Liver (tissue), 8 donors: ENCODE measurements at regions not wholly inside any gene's neighbourhood (a gene's known extent, or its start where the extent isn't known, plus 50 kb on each side); places are given as distances from the start of the nearest gene placed in this dataset.

ENCODE experiments used
- DNase-seq: peaks from one replicate; pipeline ENCODE4 v3.0.0-alpha.2; 2017; ENCODE audit warnings: low spot score
- H3K27ac ChIP-seq, 2 donors: one replicate each; pipeline ENCODE4 v1.7.0; 2013; ENCODE audit warnings: inconsistent platforms in 2 of 2, low read length in 2 of 2, control low read depth in 1 of 2, low read depth in 1 of 2, mild to moderate bottlenecking in 1 of 2
- H3K27me3 ChIP-seq, 4 donors: one replicate each; pipeline versions ENCODE4 v1.6.1 to v1.7.0; 2013; ENCODE audit warnings: low read length in 3 of 4, inconsistent platforms in 1 of 4, mild to moderate bottlenecking in 1 of 4, moderate library complexity in 1 of 4; ENCODE audit not compliant: control insufficient read depth in 4 of 4, insufficient read depth in 4 of 4
- H3K36me3 ChIP-seq, 4 donors: one replicate each; pipeline versions ENCODE4 v1.6.1 to v1.7.0; 2013; ENCODE audit warnings: low read length in 3 of 4, mild to moderate bottlenecking in 3 of 4, low read depth in 1 of 4, moderate library complexity in 1 of 4; ENCODE audit not compliant: control insufficient read depth in 4 of 4, insufficient read depth in 3 of 4
- H3K4me1 ChIP-seq, 4 donors: one replicate each; pipeline versions ENCODE4 v1.6.1 to v1.7.0; 2013; ENCODE audit warnings: low read length in 3 of 4, mild to moderate bottlenecking in 3 of 4, moderate library complexity in 1 of 4; ENCODE audit not compliant: control insufficient read depth in 4 of 4, insufficient read depth in 4 of 4
- H3K4me3 ChIP-seq, 3 donors: one replicate each; pipeline versions ENCODE4 v1.6.1 to v1.7.0; 2013; ENCODE audit warnings: low read length in 3 of 3, control low read depth in 1 of 3, low read depth in 1 of 3, mild to moderate bottlenecking in 1 of 3
- H3K9ac ChIP-seq, 2 donors: one replicate each; pipeline ENCODE4 v1.7.0; 2013; ENCODE audit warnings: low read length in 2 of 2, mild to moderate bottlenecking in 2 of 2, moderate library complexity in 2 of 2, control low read depth in 1 of 2, low read depth in 1 of 2
- H3K9me3 ChIP-seq, 4 donors: one replicate each; pipeline versions ENCODE4 v1.6.1 to v1.7.0; 2013; ENCODE audit warnings: low read length in 3 of 4; ENCODE audit not compliant: control insufficient read depth in 4 of 4
- ATF3 ChIP-seq: IDR thresholded peaks from 2 replicates; pipeline ENCODE4 v1.6.1; 2016; ENCODE audit warnings: antibody characterized with exemption
- EGR1 ChIP-seq, 2 donors: IDR thresholded peaks; 2 replicates each; pipeline ENCODE4 v1.6.1; 2016 to 2018; ENCODE audit warnings: antibody characterized with exemption in 2 of 2, low read depth in 2 of 2
- FOXA1 ChIP-seq: IDR thresholded peaks from 2 replicates; pipeline ENCODE4 v1.6.1; 2016; ENCODE audit warnings: antibody characterized with exemption
- FOXA2 ChIP-seq: IDR thresholded peaks from 2 replicates; pipeline ENCODE4 v1.6.1; 2016; ENCODE audit warnings: antibody characterized with exemption
- GABPA ChIP-seq, 2 donors: IDR thresholded peaks in 1 of 2; conservative IDR thresholded peaks in 1 of 2; 2 replicates each; pipeline ENCODE4 v1.6.1; 2016; ENCODE audit warnings: antibody characterized with exemption in 2 of 2, mild to moderate bottlenecking in 1 of 2, moderate library complexity in 1 of 2
- HNF4A ChIP-seq, 2 donors: conservative IDR thresholded peaks; 2 replicates each; pipeline ENCODE4 v1.6.1; 2016; ENCODE audit warnings: antibody characterized with exemption in 2 of 2, mild to moderate bottlenecking in 2 of 2
- HNF4G ChIP-seq: IDR thresholded peaks from 2 replicates; pipeline ENCODE4 v1.6.1; 2016; ENCODE audit warnings: antibody characterized with exemption
- JUND ChIP-seq, 2 donors: IDR thresholded peaks; 2 replicates each; pipeline ENCODE4 v1.6.1; 2016; ENCODE audit warnings: antibody characterized with exemption in 2 of 2
- MAX ChIP-seq: IDR thresholded peaks from 2 replicates; pipeline ENCODE4 v1.6.1; 2016; ENCODE audit warnings: antibody characterized with exemption
- NR2F2 ChIP-seq: IDR thresholded peaks from 2 replicates; pipeline ENCODE4 v1.6.1; 2016; ENCODE audit warnings: antibody characterized with exemption
- RAD21 ChIP-seq, 2 donors: IDR thresholded peaks; 2 replicates each; pipeline ENCODE4 v1.6.1; 2016; ENCODE audit warnings: antibody characterized with exemption in 2 of 2, mild to moderate bottlenecking in 2 of 2
- RXRA ChIP-seq, 2 donors: IDR thresholded peaks; 2 replicates each; pipeline ENCODE4 v1.6.1; 2017 to 2018; ENCODE audit warnings: antibody characterized with exemption in 2 of 2, mild to moderate bottlenecking in 1 of 2
- SP1 ChIP-seq: IDR thresholded peaks from 2 replicates; pipeline ENCODE4 v1.6.1; 2018; ENCODE audit warnings: antibody characterized with exemption, mild to moderate bottlenecking
- TAF1 ChIP-seq: conservative IDR thresholded peaks from 2 replicates; pipeline ENCODE4 v1.6.1; 2016; ENCODE audit warnings: antibody characterized with exemption, mild to moderate bottlenecking
- YY1 ChIP-seq: IDR thresholded peaks from 2 replicates; pipeline ENCODE4 v1.6.1; 2016; ENCODE audit warnings: antibody characterized with exemption, mild to moderate bottlenecking
- WGBS: extraction: QIAGEN DNeasy Blood & Tissue Kit; methylation state at CpG from one replicate; pipeline ENCODE4 v1.1.7; 2013; 5-methylcytosine and 5-hydroxymethylcytosine counted together
- TF ChIP-seq, protein P1 (sequence below): IDR thresholded peaks from 2 replicates; pipeline ENCODE4 v1.6.1; 2016; ENCODE audit warnings: antibody characterized with exemption, mild to moderate bottlenecking
- TF ChIP-seq, protein P2 (sequence below): IDR thresholded peaks from 2 replicates; pipeline ENCODE4 v1.6.1; 2016; ENCODE audit warnings: antibody characterized with exemption
- TF ChIP-seq, protein P3 (sequence below): fragments of 150-350 bp; IDR thresholded peaks from 2 replicates; pipeline ENCODE4 v1.5.1; 2017; ENCODE audit warnings: improper control_type of control experiment, low read depth, low read length; ENCODE audit not compliant: missing input control
- donor health status: healthy.
- donor health status: healthy.
- donor health status: healthy.
- donor health status: healthy.
- donor health status: healthy.

GRCh38 chr1:43011020-43011419, 52.4 kb upstream of the SLC2A1 start:
- no peak for TF ChIP-seq YY1
- TF ChIP-seq HNF4A (conservative IDR thresholded peaks at IDR 0.05), result no peak
- TF ChIP-seq FOXA1, result no peak
- no peak for TF ChIP-seq ATF3
- TF ChIP-seq FOXA2, result no peak
- no peak for TF ChIP-seq JUND (IDR thresholded peaks at IDR 0.05)
- TF ChIP-seq GABPA (IDR thresholded peaks at IDR 0.05 in 1 of 2, conservative IDR thresholded peaks at IDR 0.05 in 1 of 2), result no peak
- TF ChIP-seq RXRA (IDR thresholded peaks at IDR 0.05), result no peak
- no peak for TF ChIP-seq MAX
- TF ChIP-seq RAD21 (IDR thresholded peaks at IDR 0.05), result no peak
- TF ChIP-seq, protein P1, sequence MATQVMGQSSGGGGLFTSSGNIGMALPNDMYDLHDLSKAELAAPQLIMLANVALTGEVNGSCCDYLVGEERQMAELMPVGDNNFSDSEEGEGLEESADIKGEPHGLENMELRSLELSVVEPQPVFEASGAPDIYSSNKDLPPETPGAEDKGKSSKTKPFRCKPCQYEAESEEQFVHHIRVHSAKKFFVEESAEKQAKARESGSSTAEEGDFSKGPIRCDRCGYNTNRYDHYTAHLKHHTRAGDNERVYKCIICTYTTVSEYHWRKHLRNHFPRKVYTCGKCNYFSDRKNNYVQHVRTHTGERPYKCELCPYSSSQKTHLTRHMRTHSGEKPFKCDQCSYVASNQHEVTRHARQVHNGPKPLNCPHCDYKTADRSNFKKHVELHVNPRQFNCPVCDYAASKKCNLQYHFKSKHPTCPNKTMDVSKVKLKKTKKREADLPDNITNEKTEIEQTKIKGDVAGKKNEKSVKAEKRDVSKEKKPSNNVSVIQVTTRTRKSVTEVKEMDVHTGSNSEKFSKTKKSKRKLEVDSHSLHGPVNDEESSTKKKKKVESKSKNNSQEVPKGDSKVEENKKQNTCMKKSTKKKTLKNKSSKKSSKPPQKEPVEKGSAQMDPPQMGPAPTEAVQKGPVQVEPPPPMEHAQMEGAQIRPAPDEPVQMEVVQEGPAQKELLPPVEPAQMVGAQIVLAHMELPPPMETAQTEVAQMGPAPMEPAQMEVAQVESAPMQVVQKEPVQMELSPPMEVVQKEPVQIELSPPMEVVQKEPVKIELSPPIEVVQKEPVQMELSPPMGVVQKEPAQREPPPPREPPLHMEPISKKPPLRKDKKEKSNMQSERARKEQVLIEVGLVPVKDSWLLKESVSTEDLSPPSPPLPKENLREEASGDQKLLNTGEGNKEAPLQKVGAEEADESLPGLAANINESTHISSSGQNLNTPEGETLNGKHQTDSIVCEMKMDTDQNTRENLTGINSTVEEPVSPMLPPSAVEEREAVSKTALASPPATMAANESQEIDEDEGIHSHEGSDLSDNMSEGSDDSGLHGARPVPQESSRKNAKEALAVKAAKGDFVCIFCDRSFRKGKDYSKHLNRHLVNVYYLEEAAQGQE, result no peak
- TF ChIP-seq, protein P2, sequence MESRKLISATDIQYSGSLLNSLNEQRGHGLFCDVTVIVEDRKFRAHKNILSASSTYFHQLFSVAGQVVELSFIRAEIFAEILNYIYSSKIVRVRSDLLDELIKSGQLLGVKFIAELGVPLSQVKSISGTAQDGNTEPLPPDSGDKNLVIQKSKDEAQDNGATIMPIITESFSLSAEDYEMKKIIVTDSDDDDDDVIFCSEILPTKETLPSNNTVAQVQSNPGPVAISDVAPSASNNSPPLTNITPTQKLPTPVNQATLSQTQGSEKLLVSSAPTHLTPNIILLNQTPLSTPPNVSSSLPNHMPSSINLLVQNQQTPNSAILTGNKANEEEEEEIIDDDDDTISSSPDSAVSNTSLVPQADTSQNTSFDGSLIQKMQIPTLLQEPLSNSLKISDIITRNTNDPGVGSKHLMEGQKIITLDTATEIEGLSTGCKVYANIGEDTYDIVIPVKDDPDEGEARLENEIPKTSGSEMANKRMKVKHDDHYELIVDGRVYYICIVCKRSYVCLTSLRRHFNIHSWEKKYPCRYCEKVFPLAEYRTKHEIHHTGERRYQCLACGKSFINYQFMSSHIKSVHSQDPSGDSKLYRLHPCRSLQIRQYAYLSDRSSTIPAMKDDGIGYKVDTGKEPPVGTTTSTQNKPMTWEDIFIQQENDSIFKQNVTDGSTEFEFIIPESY, result no peak
- no peak for TF ChIP-seq HNF4G
- no peak for TF ChIP-seq NR2F2
- no peak for TF ChIP-seq EGR1 (IDR thresholded peaks at IDR 0.05; ENCODE audit: low read depth in 2 of 2)
- no peak for TF ChIP-seq SP1
- TF ChIP-seq, protein P3, sequence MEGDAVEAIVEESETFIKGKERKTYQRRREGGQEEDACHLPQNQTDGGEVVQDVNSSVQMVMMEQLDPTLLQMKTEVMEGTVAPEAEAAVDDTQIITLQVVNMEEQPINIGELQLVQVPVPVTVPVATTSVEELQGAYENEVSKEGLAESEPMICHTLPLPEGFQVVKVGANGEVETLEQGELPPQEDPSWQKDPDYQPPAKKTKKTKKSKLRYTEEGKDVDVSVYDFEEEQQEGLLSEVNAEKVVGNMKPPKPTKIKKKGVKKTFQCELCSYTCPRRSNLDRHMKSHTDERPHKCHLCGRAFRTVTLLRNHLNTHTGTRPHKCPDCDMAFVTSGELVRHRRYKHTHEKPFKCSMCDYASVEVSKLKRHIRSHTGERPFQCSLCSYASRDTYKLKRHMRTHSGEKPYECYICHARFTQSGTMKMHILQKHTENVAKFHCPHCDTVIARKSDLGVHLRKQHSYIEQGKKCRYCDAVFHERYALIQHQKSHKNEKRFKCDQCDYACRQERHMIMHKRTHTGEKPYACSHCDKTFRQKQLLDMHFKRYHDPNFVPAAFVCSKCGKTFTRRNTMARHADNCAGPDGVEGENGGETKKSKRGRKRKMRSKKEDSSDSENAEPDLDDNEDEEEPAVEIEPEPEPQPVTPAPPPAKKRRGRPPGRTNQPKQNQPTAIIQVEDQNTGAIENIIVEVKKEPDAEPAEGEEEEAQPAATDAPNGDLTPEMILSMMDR, result no peak
- no peak for TF ChIP-seq TAF1
- Histone ChIP-seq H3K36me3 (no peaks in the 10 kb centered on the region), H3K27ac (no peak overlapping the region), H3K27me3 (peaks cover 0 to 3% (median 2%) of the 10 kb centered on the region in 4 donors), H3K9ac (no peak overlapping the region), H3K4me1 (no peaks in the 10 kb centered on the region), H3K9me3 (no peaks in the 10 kb centered on the region), H3K4me3 (no peak overlapping the region)
- 46% methylated on average over 3 of the region's 3 CpGs for WGBS
- DNase-seq, result no peak
